ENCODE measurements at regions not wholly inside any gene's neighbourhood (a gene's known extent, or its start where the extent isn't known, plus 50 kb on each side); places are given as distances from the start of the nearest gene placed in this dataset.

GRCh38 chr9:105858877-105859276 lies 164.5 kb downstream of the TMEM38B start:
- Mint-ChIP-seq H3K9me3 (no peaks in the 10 kb centered on the region), H3K4me1 (peaks cover 0 to 2% of the 10 kb centered on the region in 2 experiments; a peak in 2 of 4 replicates), H3K4me3 (no peak overlapping the region), H3K27ac (peak overlapping the region in 1 of 3 experiments; percentile 22; a peak in 2 of 7 replicates), H3K27me3 (ENCODE audit: low read depth) (no peaks in the 10 kb centered on the region), H3K36me3 (ENCODE audit: insufficient read depth in 1 of 3, low read depth in 3 of 3) (no peaks in the 10 kb centered on the region)
- Histone ChIP-seq H2BK15ac (ENCODE audit: low read depth, low read length) (no peak overlapping the region), H4K5ac (ENCODE audit: insufficient read length, low read depth, low read length) (no peak overlapping the region), H4K20me1 (ENCODE audit: control insufficient read depth, insufficient read depth, insufficient read length) (no peaks in the 10 kb centered on the region), H3K79me1 (ENCODE audit: insufficient read depth, low read depth, low read length, poor library complexity, severe bottlenecking) (no peaks in the 10 kb centered on the region), H3K4ac (ENCODE audit: low read depth, low read length) (no peak overlapping the region), H3K4me2 (ENCODE audit: insufficient read depth, insufficient read length, low read length) (no peak overlapping the region), H3K18ac (ENCODE audit: insufficient read length, low read depth, low read length) (no peak overlapping the region), H3K14ac (ENCODE audit: insufficient read depth, low read length) (no peak overlapping the region), H3K27ac (ENCODE audit: insufficient read length, low read depth, low read length) (no peak overlapping the region), H3K56ac (ENCODE audit: insufficient read length, low read depth, low read length) (no peak overlapping the region), H3K23me2 (ENCODE audit: insufficient read length, low read depth, low read length, poor library complexity, severe bottlenecking) (no peaks in the 10 kb centered on the region), H2BK120ac (ENCODE audit: low read depth, low read length, poor library complexity, severe bottlenecking) (no peak overlapping the region), H3K79me2 (ENCODE audit: insufficient read depth, low read length) (no peaks in the 10 kb centered on the region), H4K8ac (replicated peaks; ENCODE audit: insufficient read length, low read depth, low read length) (no peak overlapping the region), H4K91ac (ENCODE audit: insufficient read length, low read depth, low read length) (no peak overlapping the region), H2BK5ac (ENCODE audit: insufficient read length, low read length) (no peak overlapping the region), H3K27me3 (ENCODE audit: insufficient read depth, low read length) (no peaks in the 10 kb centered on the region), H3K9me3 (ENCODE audit: control insufficient read depth, low read depth, low read length) (no peaks in the 10 kb centered on the region), H3T11ph (ENCODE audit: low read length) (no peak overlapping the region), H3K4me1 (ENCODE audit: insufficient read depth, low read length) (no peaks in the 10 kb centered on the region; the same call in 1 of the 2 replicates), H2AK5ac (ENCODE audit: insufficient read length, low read length) (no peak overlapping the region), H3K9ac (ENCODE audit: extremely low read depth, insufficient read length, low read length) (no peak overlapping the region), H2BK12ac (ENCODE audit: insufficient read length, low read depth, low read length) (no peak overlapping the region), H2AFZ (ENCODE audit: low read length) (no peak overlapping the region), H2BK20ac (ENCODE audit: low read depth, low read length, poor library complexity, severe bottlenecking) (no peak overlapping the region), H3K23ac (ENCODE audit: insufficient read length, low read depth, low read length) (no peak overlapping the region)
- TF ChIP-seq CTCF (conservative IDR thresholded peaks at IDR 0.05): no peak
- no peak for DNase-seq

All from H9 (cell line).